ENCODE measurements at regions not wholly inside any gene's neighbourhood (a gene's known extent, or its start where the extent isn't known, plus 50 kb on each side); places are given as distances from the start of the nearest gene placed in this dataset.

GRCh38 chr13:62324842-62325241 lies 909.2 kb upstream of the PCDH20 start:
- no peak for TF ChIP-seq CTCF (IDR thresholded peaks at IDR 0.05; ENCODE audit: insufficient read depth, low read depth, low read length)
- no peak for TF ChIP-seq EZH2 (IDR thresholded peaks at IDR 0.05; ENCODE audit: insufficient read depth, low read length)

Data from astrocyte (in vitro differentiated cells and primary cell).